HG02852 (cell line): ENCODE measurements at regions not wholly inside any gene's neighbourhood (a gene's known extent, or its start where the extent isn't known, plus 50 kb on each side); places are given as distances from the start of the nearest gene placed in this dataset.

Source experiments
- ATAC-seq: cut with Tn5 transposase; IDR thresholded peaks from one replicate; pipeline ENCODE4 v1.9.1; 2021; ENCODE audit warnings: mild to moderate bottlenecking, moderate library complexity; ENCODE audit not compliant: unreplicated experiment

DNA sequence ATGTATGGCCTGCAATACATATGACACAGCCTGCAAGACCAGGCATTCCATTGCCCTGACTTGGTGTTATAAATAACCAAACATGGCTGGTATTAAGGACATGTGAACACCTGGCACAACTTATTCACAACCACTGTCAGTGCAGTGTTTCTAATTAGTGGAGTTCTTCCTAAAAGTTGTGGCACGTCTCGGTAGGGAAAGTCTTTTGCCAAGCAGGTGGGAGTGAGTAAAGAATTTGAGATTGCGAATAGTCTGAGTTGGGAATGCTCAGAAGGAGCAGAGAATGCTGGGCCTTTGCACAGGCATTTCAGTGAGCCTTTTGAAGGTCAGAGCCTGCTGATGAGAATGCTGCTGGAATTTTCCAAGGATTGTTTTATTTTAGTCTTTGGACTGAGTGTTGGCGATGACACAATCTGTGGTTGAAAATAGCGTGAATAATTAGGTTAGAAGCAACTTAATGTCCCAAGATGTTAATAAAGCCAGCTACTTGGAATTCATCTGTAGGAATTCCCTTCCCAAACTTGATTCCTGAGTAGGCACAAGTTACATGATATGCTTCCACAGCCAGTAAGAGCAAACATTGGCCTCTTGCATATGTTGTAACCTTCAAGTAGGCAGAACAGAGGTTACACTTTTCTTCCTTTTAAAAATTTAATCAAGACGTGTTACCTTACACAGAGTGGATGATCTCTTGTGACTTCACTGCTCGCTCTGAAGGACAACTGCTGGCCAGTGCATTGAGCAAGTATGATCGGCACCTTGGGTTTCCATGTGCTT, 83.6 kb upstream of the PGRMC2 start:
- no peak for ATAC-seq

DNA sequence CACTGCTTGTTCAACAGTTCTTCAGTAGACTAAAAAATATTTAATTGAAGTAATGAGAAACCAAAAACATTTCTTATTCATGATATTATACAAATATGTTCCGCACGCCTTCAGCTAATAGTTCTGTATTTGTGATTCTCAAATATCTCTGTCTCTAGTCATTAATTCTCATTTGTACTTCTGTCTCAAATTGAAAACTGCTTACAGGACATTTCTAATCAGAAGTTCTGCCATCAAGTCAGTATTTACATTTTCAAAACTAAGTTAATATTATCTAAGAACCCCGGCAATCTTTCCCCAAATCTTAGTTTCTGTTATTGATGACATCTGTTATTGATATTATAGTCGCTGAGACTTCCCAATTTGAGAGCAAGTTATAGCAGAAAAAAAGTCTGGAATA, 78.6 kb upstream of the PGRMC2 start:
- ATAC-seq = no peak

DNA sequence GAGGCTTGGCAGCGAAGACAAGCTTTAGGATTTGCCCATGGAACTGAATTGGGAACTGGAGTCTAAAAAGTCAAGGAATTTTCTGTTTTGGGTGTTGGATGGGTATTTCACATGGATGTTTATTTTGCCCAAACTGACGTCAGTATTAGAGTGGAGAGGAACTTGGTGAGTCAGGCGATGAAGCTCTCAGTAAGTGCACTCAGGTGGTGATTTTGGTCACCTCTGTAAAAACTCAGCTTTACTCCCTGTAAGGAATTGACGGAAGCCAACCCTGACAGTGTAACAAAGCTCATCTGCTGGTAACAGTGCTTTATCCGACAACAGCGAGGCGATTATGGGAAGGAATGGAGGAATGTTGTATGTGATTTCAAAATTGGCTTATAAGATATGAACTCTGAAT, 77.0 kb upstream of the PGRMC2 start:
- ATAC-seq = no peak

DNA sequence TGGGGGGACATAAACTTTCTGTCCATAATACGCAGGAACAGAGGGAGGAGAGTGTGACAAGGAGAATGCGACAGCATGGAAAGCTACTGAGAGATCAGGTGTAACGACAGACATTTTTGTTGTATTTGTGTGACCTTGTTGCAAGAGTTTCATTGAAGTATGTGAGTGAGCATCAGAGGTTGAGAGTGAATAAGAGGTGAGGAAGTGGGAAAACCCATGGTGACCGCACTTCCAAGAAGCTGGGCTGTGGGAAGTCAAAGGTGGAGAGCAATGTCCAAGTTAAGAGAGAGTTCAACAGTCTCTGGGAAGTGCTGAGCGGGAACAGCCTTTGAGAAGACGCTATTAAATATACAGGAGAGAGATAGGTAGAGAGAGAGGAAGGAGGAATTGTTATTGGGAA, 76.4 kb upstream of the PGRMC2 start:
- no peak for ATAC-seq

DNA sequence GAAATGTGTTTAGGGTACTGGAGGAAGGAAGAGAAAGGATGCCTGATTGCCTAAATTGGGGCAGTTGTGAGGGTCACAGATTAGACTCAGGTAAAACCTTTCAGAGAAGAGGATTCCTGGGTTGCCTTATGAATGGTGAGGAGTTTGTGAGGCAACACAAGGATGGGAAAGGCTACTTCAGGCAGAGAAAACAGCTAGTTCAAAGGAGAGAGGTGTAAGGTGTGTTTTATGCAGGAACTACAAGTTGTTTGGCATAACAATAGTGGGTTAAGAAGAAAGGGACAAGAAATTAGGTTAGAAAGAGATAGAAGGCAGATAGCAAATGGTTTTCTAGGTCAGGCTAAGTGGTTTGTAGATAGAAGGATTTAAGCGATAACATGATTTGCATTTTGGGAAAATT, 75.1 kb upstream of the PGRMC2 start:
- ATAC-seq = no peak

DNA sequence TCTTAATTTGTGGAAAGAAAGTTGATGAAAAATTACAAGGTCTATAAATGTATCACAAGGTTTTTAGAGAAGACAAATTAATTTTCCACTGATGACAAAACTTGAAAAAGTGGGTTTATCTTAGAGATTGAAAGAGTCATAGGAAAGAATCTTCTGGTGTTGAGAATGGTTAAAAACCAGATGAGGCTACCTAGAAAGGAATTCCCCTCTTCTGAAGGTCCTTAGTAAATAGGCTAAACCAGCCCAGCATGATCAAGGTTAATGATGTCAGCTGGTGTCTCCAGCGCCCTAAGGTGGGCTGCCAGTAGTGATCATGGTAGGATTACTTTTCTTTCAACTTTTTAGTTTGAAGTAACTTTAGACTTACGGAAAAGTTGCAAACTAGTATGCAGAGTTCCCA, 71.8 kb upstream of the PGRMC2 start:
- ATAC-seq = no peak

DNA sequence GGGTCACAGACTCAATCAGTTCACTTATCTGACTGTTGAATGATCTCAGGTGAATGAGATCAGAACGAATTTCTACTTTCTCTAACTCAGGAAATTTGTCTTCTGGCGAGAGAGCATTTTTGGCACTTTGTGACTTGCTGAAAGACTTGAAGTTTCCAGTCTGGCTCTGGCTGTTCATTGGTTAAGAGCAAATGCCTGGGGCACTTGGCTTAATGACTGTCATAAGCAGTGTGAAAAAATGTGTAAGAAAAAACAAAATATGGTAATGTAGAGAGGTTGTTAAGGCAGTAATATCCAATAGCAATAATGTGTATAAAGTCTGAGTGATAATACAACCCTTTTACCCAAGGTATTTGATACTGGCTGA, 71.3 kb upstream of the PGRMC2 start:
- ATAC-seq = no peak

DNA sequence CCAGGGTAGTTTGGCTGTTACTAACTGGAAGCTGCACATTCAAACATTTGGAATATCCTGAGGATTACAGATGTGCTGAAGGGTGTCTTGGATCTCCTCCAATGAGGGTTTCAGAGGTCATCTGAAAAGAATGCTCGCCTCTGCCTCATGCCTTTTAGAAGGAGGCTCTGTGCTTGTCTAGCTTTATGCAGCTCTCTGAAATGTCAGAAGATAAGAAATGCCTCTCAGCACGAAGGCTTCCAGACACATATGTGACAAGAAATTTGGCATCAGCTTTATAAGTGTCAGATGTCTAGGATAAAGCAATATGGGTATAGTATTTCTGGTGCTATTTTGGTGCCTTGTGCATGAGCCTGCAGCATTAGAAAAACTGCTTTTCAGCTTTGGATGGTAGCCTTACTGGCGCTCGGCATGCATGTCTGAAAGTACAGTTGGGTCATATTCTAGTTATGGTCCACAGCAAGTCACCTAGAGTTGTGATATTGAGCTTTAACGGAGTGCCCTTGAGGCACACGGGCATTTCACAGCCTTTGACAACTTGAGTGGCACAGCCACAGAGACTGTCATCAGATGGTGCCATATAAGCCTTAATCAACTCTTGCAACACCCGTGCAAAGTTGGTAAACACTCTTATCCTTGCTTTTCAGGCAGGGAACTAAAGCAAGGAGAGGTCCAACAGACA, 70.8 kb upstream of the PGRMC2 start:
- no peak for ATAC-seq

DNA sequence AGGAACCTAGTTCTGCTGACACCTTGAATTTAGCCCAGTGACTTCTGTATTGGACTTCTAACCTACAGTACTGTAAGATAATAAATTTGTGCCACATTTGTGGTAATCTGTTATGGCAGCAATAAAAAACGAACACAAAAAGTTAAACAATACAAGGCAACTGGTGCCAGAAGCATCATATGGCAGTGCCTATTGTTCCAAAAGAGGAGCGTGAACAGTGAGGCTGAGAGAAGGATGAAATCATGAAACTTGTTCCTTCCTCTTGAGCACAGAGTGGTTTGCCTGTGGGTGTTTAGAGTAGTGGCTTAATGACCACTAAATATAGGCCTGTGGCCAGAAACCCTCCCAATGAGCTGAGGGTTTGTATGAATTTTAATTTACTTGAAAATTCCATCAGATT, 69.7 kb upstream of the PGRMC2 start:
- no peak for ATAC-seq

DNA sequence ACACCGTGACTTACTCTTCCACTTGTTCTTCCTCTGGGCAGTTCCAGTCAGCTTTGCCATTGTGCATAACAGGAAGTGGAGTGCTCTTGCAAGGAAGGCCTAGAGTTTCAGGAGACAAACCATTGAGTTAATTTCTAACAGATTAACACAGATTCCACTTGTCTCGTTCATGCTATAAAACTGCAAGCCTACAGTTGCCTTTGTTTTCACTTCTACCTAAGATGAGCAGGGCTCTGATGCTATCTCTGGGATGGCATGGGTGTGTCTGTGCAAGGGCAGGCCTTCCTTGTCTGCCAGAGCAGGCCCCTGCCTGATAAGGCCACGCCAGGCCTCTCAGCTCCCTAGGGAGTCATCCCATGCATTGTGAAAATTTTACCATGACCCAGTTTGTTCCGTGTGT, 67.7 kb upstream of the PGRMC2 start:
- ATAC-seq = no peak

DNA sequence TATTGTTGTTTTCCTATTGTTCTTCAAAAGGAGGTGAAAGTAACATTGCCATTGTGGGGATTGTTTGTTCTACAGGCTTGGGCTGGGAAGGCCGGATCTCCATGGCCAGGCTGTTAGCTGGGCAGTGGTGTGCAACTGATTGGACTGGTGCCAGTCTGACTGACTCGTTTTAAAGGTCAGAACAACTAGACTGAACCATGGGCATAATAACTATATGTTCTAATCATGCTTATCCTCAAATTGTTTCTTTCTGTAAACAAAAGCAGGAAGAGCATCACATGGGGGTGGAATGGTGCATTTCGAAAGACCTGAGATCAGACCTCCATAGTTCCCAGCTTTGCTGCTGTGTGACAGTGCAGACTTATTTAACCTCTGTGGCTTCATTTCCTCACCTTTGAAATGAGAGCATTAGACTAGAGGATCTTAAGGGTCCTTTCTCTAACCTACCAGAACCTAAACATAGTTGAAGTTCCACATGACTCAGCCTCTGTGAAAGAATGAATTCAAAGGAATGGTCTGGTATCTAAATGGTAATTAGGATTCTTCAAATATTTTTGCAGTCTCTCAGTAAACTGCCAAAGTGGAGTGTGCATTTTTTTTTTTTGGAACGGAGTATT, 66.7 kb upstream of the PGRMC2 start:
- no peak for ATAC-seq

DNA sequence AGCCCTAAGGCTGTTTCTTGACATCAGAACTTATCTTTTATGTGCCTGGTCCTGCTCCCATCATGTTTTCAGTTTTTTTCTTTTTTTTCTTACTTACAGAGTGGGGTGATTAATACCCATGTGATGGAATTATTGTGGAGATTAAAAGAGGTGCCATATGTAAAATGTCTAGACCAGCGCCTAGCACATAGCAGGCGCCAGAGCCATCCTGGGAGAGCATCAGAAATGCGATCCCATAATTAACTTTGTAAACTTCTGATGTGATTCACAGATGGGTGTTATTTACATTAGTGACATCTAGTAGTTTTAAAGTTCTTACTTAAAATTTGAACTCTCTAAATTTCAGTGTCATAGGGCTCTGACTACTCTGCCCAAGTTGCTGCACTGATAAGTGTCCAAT, 66.2 kb upstream of the PGRMC2 start:
- no peak for ATAC-seq

DNA sequence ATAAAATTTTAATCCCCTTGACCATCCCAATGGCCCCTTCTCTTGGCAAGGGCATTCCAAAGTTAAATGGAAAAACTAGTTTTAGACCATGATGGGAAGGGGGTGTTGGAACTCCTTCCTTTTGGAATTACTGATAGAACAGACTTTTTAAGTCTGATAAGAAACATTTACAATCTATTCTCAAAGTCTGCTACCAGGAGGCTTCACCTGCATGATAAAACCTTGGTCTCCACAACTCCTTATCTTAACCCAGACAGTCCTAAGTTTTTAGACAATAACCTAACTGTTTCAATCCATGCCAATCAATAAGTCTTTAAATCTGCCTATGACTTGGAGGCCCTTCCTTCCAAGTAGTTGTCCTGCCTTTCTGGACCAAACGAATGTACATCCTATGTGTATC, 63.9 kb upstream of the PGRMC2 start:
- no peak for ATAC-seq

DNA sequence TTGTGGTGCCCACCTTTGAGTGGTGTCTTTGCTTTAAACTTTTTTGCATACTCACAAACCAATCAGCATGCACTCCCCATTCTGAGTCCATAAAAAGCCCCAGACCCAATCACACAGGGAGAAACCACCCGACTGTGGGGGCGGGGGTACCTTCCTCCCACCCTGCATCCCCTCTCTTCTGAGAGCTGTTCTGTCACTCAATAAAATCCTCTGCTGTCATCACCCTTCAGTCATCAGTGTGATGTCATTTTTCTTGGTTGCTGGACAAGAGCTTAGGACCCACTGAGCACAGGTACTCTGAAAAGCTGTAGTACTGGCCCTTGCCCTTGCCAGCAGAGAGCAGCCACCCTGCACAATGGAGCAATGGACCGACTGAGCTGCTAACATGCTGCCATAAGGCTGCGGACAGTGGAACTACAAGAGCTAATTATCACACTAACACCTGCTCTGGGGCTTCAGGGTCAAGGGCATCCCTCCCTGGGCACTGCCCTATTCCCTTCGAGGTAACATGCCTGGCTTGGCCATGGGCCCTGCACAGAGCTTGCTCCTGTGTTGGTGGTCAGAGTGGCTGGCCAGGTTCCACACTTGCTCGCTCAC, 62.9 kb upstream of the PGRMC2 start:
- no peak for ATAC-seq

DNA sequence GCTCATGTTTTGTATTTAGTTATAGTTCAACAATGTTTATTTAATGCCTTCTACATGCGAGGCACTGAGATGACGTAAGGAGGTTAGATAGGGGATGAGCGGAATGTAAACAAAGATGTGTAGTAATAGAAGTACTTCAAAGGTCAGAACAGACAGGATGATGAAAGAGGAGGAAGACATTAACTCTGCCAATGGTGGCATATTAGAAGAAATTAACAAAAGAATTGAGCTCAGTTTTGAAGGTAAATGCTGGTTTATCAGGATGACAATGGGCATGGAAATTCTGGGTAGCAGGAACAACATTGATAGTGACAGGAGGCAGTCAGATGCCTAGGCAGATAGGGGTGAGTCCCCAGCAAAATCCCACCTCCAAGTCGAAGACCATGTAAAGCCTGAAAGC, 62.3 kb upstream of the PGRMC2 start:
- ATAC-seq = no peak

DNA sequence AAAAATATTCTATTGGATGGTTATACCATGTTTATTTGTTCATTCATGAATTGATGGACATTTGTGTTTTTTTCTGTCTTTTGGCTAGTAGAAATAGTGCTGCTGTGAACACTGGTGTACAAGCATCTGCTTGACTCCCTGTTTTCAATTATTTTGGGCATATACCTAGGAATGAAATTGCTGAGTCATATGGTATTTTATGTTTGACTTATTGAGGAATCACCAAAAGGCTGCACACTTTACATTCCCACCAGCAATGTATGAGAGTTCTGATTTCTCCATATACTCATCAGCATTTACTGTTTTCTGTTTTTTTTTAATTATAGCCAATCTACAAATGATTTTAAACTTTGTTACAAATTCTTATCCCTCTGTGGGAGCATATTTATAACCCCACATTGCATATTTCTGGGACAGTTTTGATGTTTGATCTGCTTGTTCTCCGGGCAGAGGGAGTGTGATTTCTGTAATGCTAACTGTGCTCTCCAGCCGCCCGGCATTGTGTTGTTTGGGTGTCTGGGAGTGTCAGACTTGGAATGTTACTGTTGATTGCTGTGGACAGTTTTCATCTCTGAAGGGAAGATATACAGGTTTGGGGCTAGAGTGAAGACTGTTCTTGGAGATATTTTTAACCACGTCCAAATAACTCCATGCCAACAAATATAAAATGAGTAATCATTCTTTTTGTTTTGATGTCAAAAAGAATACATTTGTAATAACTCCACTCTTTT, 60.5 kb upstream of the PGRMC2 start:
- ATAC-seq = no peak

DNA sequence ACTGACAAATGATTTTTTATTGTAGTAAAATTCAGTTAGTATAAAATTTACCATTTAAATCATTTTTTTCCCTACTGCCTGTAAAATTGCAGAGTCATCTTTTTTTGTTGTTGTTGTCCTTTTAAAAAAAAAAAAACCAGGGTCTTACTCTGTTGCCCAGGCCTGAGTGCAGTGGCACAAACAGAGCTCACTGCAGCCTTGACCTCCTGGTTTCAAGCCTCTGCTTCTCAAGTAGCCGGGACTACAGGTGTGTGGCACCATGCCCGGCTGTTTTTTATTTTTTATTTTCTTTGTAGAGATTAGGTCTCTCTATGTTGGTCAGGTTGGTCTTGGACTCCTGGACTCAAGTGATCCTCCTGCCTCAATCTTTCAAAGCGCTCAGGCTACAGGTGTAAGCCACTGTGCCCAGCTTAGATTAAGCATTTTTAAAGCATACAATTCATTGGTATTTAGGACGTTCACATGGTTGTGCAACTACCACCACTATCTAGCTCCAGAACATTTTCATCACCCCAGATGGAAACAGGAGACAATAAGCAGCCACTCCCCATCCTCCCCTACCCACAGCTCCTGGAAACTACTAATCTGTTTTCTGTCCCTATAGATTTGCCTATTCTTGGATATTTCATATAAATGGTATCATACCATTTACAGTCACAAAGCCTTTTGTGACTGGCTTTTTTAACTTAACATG, 59.7 kb upstream of the PGRMC2 start:
- ATAC-seq = no peak

DNA sequence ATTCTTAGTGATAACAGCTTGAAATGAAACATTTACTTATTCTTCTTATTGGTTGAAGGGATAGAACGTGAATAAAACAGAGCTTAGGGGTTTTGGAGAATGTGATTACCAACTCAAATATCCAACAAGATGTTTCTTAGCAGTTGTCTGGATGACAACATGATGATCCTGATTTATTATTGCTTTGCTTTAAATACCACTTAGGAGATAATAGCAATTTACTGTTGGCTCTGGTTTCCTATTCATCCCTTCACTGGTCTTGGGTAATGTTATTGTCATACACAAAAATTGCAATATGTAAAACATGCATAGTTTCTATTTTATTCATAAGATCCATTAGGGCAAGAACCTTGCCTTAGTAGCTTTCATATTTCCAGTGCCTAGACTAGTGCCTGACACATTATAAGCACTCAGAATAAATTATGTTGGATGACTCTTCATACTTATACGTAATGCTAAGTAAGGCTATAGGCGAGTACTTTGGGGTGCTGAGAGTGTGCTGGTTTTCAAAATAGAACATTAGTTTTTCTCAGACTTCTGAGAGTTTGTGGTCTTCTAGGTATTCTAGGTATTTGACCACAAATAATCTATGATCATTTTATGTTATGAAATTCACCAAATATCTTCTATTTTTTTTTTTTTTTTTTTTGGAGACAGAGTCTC, 58.6 kb upstream of the PGRMC2 start:
- ATAC-seq = no peak

DNA sequence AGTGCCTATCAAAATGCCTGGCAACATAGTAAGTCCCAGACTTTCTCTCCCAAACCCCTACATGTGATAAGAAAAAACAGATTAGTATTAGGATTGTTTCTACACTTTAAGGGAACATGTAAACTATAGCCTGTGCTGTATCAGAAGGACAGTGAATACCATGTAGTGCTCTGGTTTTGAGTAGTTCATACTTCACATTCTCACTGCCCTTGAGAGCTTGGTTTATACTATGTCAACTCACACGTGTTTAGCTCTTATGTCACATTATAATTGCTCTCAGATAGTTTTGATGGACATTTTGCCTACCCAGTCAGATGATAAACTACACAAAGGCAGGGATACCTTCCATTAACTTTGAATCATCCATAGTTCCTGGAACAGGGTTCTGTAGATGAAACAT, 58.0 kb upstream of the PGRMC2 start:
- ATAC-seq = no peak

DNA sequence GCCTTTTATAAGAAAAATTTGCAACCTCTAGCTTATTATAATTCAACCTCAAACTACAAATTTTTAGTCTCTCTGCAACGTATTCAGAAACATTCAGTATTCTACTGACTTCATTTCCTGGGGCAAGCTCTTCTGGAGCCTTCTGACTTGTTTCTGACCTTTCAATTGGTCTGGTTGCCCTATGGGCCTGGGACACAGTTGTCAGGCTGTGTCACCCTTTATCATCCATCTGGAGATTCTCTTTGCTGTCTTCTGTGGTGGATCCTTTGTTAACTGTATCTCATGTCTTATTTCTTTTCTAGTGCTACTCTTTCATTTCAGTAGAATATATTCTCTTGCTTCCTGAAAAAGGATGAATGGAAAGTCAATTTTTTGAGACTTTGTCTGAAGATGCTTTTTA, 55.1 kb upstream of the PGRMC2 start:
- no peak for ATAC-seq
